Activated T-helper 2 cell treated with anti-CD3 and anti-CD28 coated beads, Interferon-gamma antibody, Interleukin-2, Interleukin-4, amounts not matched to agents 10 μg/mL and 5 μg/mL and 100 μg/mL, durations not matched to agents 14 hours and 24 hours and 36 hours (primary cell): ENCODE measurements at regions not wholly inside any gene's neighbourhood (a gene's known extent, or its start where the extent isn't known, plus 50 kb on each side); places are given as distances from the start of the nearest gene placed in this dataset.

Experiments used
- DNase-seq: peaks from one replicate; pipeline ENCODE4 v3.0.0; 2021; ENCODE audit warnings: low spot score
- H3K27ac Mint-ChIP-seq: one replicate; pipeline ENCODE4 v1.8.0; 2021; ENCODE audit warnings: mixed read lengths
- H3K27me3 Mint-ChIP-seq: one replicate; pipeline ENCODE4 v1.8.0; 2021; ENCODE audit warnings: low read depth, mixed read lengths
- H3K36me3 Mint-ChIP-seq: one replicate; pipeline ENCODE4 v1.8.0; 2021; ENCODE audit warnings: low read depth, mixed read lengths
- H3K4me1 Mint-ChIP-seq: one replicate; pipeline ENCODE4 v1.8.0; 2021; ENCODE audit warnings: low read depth, mixed read lengths
- H3K4me3 Mint-ChIP-seq: one replicate; pipeline ENCODE4 v1.8.0; 2021; ENCODE audit warnings: low read depth, mild to moderate bottlenecking, moderate library complexity, mixed read lengths
- H3K9me3 Mint-ChIP-seq: one replicate; pipeline ENCODE4 v1.8.0; 2021; ENCODE audit warnings: mixed read lengths
- intact Hi-C: fragments of 100-400 bp; cut with micrococcal nuclease; formaldehyde crosslinking; loops from one replicate; pipeline ENCODE4 v1.15.1; 2023

DNA sequence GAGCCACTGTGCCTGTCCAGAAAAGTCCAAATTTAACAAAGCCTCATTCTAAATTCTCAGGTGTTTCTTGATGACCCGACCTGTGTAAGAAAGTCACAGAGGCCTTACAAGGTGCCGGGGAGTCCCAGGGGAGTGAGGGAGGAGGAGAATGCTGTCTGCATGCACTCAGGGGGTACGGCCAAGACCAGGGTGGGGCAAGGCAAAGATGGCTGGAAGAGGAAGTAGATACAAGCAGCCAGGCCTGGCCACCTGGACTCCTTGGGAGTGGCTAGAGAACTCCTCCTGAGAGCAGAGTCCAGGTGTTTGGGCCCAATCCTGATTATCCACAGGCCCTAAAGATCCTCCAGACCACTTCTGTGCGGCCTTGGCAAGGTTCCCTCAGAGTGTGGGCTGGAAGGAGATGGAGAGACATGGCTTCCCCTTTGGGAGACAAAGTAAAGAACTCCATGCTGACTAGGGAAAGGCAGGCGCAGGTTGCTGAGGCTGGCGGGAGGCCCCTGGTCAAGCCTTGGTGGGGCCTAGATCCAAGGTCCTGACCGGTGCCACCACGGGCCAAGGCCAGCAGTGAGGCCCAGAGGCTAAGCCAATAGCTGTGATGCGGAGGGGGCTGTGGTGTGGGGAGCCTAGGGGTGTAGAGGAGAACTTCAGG lies 74.7 kb downstream of the COPS8 start:
- peaks cover 3% of the 10 kb centered on the region for H3K27me3 Mint-ChIP-seq
- intact Hi-C loops, result no loop called here
- no peak for DNase-seq

DNA sequence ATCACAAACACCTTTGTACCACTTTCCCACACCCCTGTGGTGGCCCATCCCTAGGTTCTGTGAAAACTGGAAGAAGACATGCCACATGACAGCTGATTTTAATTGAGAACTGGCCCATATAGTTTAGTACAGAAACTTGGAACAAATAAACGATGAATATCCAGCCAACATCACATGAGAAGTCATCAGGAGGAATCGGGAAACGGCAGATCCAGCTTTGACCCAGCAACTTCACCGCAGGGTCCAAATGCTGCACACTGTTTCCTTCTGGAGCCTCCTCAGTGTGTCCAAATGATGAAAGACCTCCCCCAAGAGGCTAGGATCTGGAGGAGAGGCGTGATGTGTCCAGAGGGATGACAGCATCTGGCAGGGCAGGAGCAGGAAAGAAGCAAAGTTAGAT lies 75.5 kb downstream of the COPS8 start:
- H3K36me3 Mint-ChIP-seq, result peaks cover 6% of the 10 kb centered on the region
- peaks cover 3% of the 10 kb centered on the region for H3K9me3 Mint-ChIP-seq
- H3K4me3 Mint-ChIP-seq, result no peak overlapping the region
- intact Hi-C loops, result no loop called here
- H3K4me1 Mint-ChIP-seq, result peaks cover 15% of the 10 kb centered on the region
- H3K27ac Mint-ChIP-seq, result no peak overlapping the region
- H3K27me3 Mint-ChIP-seq, result peaks cover 9% of the 10 kb centered on the region
- DNase-seq, result no peak

More for the DNA sequence above, 74.7 kb downstream of the COPS8 start:
- Mint-ChIP-seq H3K36me3 (peaks cover 6% of the 10 kb centered on the region), H3K27ac (no peak overlapping the region), H3K4me1 (peaks cover 21% of the 10 kb centered on the region), H3K9me3 (peaks cover 3% of the 10 kb centered on the region), H3K4me3 (no peak overlapping the region)

- Mint-ChIP-seq H3K4me3 (no peak overlapping the region), H3K27ac (no peak overlapping the region), H3K36me3 (peaks cover 6% of the 10 kb centered on the region), H3K4me1 (peaks cover 13% of the 10 kb centered on the region), H3K27me3 (peaks cover 13% of the 10 kb centered on the region), H3K9me3 (peaks cover 3% of the 10 kb centered on the region)
- intact Hi-C loops, result no loop called here
- DNase-seq, result no peak
These were observed 77.3 kb downstream of the COPS8 start for GRCh38 chr2:237162959-237163358.

GRCh38 chr2:237164474-237165042 lies 78.9 kb downstream of the COPS8 start:
- no peak overlapping the region for H3K27ac Mint-ChIP-seq
- H3K27me3 Mint-ChIP-seq, result peaks cover 13% of the 10 kb centered on the region
- intact Hi-C loops, result no loop called here
- H3K36me3 Mint-ChIP-seq, result no peaks in the 10 kb centered on the region
- H3K4me3 Mint-ChIP-seq, result no peak overlapping the region
- peaks cover 7% of the 10 kb centered on the region for H3K9me3 Mint-ChIP-seq
- H3K4me1 Mint-ChIP-seq, result peaks cover 4% of the 10 kb centered on the region
- DNase-seq, result no peak

DNA sequence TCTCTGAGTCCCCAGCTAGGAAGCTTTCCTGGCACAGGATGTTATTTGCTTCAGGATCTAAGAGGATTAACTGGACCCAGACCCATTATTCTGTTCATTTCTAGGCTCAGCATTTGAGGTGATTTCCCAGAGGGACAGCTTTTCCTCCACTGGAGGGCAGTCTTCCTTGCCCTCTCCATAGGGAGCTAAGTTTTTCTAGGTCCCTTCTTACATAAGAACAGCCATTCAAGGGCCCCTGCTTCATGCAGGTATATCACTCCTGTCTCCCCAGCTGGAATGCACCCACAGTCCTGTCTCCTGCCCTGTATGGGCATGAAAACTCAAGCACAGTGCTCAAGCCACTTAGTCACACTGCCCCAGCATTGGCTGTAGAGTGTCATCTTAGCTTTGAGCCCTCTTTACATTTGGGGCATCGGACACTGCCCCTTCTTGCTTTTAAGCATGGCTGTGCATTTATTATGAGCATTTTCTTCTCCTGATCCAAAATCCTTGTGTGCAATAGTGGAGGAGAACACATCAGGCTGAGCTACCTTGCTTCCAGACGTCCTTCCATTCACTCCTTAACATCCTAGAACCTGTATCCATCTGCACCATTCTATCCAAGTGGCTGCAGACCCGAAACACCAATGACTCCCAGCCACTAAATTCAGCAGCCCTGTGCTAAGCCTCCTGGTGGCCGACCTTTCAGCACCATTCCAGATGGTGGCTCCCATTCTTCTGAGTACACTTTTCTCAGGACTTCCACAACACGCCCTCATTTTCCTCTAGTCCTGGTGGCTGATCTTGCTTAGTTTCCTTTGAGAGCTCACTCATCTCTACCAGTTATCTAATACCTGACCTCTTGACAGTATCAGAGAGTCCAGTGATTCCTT lies 80.0 kb downstream of the COPS8 start:
- no peak for DNase-seq
- H3K4me1 Mint-ChIP-seq, result peaks cover 4% of the 10 kb centered on the region
- H3K27ac Mint-ChIP-seq, result no peak overlapping the region
- H3K27me3 Mint-ChIP-seq, result peaks cover 13% of the 10 kb centered on the region
- intact Hi-C loops, result no loop called here
- H3K4me3 Mint-ChIP-seq, result no peak overlapping the region
- no peaks in the 10 kb centered on the region for H3K36me3 Mint-ChIP-seq
- H3K9me3 Mint-ChIP-seq, result peaks cover 7% of the 10 kb centered on the region

DNA sequence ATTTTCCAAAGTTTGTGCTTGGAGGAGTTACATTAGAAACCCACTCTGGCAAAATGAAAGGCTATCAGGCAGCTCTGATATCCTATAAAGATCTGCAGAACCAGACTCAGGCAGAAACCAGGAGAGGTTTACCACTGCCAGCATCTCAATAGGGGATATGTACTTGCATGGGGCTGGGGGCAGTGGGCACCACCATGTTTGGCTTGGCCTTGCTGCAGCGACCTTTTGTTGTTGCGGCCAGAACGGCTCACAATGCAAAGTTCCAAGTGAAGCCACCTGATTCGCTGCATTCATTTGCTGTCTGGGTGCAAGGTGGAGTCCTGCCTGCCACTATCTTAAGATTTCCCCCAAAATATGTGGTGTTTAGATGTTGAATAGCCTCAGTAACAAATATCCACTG lies 81.3 kb downstream of the COPS8 start:
- Mint-ChIP-seq H3K36me3 (no peaks in the 10 kb centered on the region), H3K4me1 (peaks cover 4% of the 10 kb centered on the region), H3K27ac (no peak overlapping the region), H3K4me3 (no peak overlapping the region), H3K27me3 (peaks cover 13% of the 10 kb centered on the region), H3K9me3 (peaks cover 7% of the 10 kb centered on the region)
- intact Hi-C loops, result no loop called here
- no peak for DNase-seq

DNA sequence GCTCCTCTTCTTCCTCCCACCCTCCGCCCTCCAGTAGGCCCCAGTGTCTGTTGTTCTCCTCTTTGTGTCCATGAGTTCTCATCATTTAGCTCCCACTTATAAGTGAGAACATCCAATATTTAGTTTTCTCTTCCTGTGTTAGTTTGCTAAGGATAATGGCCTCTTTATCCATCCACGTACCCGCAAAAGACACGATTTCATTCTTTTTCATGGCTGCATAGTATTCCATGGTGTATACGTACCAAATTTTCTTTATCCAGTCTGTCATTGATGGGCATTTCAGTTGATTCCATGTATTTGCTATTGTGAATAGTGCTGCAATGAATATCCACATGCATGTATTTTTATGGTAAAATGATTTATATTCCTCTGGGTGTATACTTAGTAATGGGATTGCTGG lies 82.2 kb downstream of the COPS8 start:
- H3K27ac Mint-ChIP-seq, result no peak overlapping the region
- peaks cover 2% of the 10 kb centered on the region for H3K4me1 Mint-ChIP-seq
- intact Hi-C loops, result no loop called here
- H3K36me3 Mint-ChIP-seq, result no peaks in the 10 kb centered on the region
- no peak for DNase-seq
- H3K4me3 Mint-ChIP-seq, result no peak overlapping the region
- H3K9me3 Mint-ChIP-seq, result peaks cover 7% of the 10 kb centered on the region
- H3K27me3 Mint-ChIP-seq, result peaks cover 16% of the 10 kb centered on the region

- no peaks in the 10 kb centered on the region for H3K4me1 Mint-ChIP-seq
- no peak for DNase-seq
- H3K27me3 Mint-ChIP-seq, result peaks cover 23% of the 10 kb centered on the region
- intact Hi-C loops, result no loop called here
- H3K4me3 Mint-ChIP-seq, result no peak overlapping the region
- H3K27ac Mint-ChIP-seq, result no peak overlapping the region
- H3K9me3 Mint-ChIP-seq, result peaks cover 7% of the 10 kb centered on the region
- no peaks in the 10 kb centered on the region for H3K36me3 Mint-ChIP-seq
These were observed 84.3 kb downstream of the COPS8 start for GRCh38 chr2:237170020-237170419.

DNA sequence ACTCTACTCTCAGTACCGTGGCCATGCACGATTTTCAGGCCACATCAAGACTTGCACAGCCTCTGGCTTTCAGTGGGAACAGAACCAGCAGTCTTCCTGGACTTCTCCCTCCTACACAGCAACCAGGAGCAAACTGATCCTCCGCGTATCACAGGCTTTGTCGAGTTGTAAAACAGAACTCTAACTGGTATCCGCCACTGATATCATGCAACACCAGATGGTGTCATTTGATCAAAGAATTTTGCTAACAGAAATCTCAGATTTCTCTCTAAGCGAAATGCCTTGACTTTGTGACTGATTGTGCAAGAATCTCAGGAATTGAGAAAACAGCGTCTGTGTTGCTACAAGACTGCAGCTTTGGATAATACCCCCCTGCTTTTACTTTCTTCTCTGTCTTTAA lies 85.7 kb downstream of the COPS8 start:
- Mint-ChIP-seq H3K27ac (no peak overlapping the region), H3K4me1 (no peaks in the 10 kb centered on the region), H3K27me3 (peaks cover 23% of the 10 kb centered on the region), H3K4me3 (no peak overlapping the region), H3K9me3 (peaks cover 7% of the 10 kb centered on the region), H3K36me3 (no peaks in the 10 kb centered on the region)
- DNase-seq, result no peak
- intact Hi-C loops, result no loop called here

DNA sequence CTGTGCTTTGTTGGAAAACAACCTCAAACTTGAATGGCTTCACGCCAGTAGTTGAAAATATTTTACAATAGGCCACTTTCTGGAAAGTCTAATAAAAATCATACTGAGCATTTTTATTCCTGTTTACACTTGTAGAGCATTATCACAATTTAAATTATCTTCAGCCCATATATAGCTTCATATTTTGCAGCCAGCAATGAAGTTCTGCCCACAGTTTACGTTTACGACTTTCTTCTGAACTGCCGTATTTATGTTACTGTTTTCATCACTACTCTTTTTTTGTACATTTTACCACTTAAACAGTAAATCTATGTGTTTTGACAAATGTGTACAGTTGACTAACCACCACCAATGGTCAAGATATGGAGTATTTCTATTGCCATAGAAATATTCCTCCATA lies 86.2 kb downstream of the COPS8 start:
- peaks cover 23% of the 10 kb centered on the region for H3K27me3 Mint-ChIP-seq

DNA sequence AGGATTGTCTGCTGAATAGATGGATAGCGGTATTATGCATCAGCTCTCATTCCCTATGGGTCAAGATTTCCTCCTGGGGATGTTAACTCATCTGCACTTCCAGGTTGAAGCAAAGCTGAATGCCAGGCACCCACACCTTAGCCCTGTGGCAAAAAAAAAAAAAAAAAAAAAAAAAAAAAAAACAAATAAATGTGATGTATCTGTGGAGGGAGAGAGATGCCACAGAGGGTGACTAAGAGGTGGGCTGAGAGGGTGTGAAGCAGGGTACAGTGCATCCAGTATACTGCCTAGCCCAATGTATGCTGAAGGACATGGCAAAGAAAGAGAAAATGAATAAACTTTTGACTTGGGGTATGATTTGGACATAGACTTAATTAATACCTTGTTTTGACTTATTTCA lies 91.4 kb downstream of the COPS8 start:
- peaks cover 25% of the 10 kb centered on the region for H3K27me3 Mint-ChIP-seq
- H3K9me3 Mint-ChIP-seq, result no peaks in the 10 kb centered on the region
- no peak overlapping the region for H3K27ac Mint-ChIP-seq
- H3K36me3 Mint-ChIP-seq, result no peaks in the 10 kb centered on the region
- DNase-seq, result no peak
- intact Hi-C loops, result no loop called here
- no peak overlapping the region for H3K4me3 Mint-ChIP-seq
- peaks cover 3% of the 10 kb centered on the region for H3K4me1 Mint-ChIP-seq

More for the DNA sequence above, 86.2 kb downstream of the COPS8 start:
- H3K27ac Mint-ChIP-seq, result no peak overlapping the region
- intact Hi-C loops, result no loop called here
- H3K4me3 Mint-ChIP-seq, result no peak overlapping the region
- no peak for DNase-seq
- H3K4me1 Mint-ChIP-seq, result no peaks in the 10 kb centered on the region
- peaks cover 7% of the 10 kb centered on the region for H3K9me3 Mint-ChIP-seq
- H3K36me3 Mint-ChIP-seq, result no peaks in the 10 kb centered on the region

DNA sequence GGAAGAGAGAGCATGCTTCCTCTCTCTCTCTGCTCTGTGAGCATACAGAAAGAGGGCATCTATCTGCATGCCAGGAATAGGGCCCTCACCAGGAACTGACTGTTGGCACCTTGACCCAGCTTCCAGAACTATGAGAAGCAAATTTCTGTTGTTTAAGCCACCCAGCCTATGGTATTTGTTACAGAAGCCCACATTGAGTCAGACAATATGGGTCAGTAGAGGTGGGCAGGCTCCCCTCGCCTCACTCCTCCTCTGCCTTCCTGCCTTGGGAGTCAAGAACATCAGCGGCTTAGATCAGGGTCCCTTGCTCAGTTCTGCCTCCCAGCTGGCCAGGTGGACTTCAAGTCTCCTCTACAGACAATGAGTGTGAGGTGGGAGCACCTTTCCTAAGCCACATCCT lies 92.3 kb downstream of the COPS8 start:
- no peaks in the 10 kb centered on the region for H3K9me3 Mint-ChIP-seq
- intact Hi-C loops, result no loop called here
- peaks cover 21% of the 10 kb centered on the region for H3K27me3 Mint-ChIP-seq
- DNase-seq, result no peak
- peaks cover 3% of the 10 kb centered on the region for H3K4me1 Mint-ChIP-seq
- no peak overlapping the region for H3K4me3 Mint-ChIP-seq
- no peak overlapping the region for H3K27ac Mint-ChIP-seq
- no peaks in the 10 kb centered on the region for H3K36me3 Mint-ChIP-seq

- H3K27me3 Mint-ChIP-seq, result peaks cover 20% of the 10 kb centered on the region
- no peak overlapping the region for H3K27ac Mint-ChIP-seq
- H3K36me3 Mint-ChIP-seq, result no peaks in the 10 kb centered on the region
- no peaks in the 10 kb centered on the region for H3K9me3 Mint-ChIP-seq
- intact Hi-C loops, result no loop called here
- H3K4me1 Mint-ChIP-seq, result peaks cover 3% of the 10 kb centered on the region
- H3K4me3 Mint-ChIP-seq, result no peak overlapping the region
- no peak for DNase-seq
These were observed 92.7 kb downstream of the COPS8 start for GRCh38 chr2:237178396-237178795.
